ENCODE measurements at regions not wholly inside any gene's neighbourhood (a gene's known extent, or its start where the extent isn't known, plus 50 kb on each side); places are given as distances from the start of the nearest gene placed in this dataset.

GRCh38 chr13:103335241-103335640, 269.0 kb upstream of the SLC10A2 start (continued):
- no peak for TF ChIP-seq AEBP2 (tag by site-specific recombination; IDR thresholded peaks at IDR 0.05; ENCODE audit: borderline replicate concordance)
- TF ChIP-seq ZNF394 (tag by site-specific recombination; IDR thresholded peaks at IDR 0.05; ENCODE audit: borderline replicate concordance): no peak
- no peak for TF ChIP-seq ZNF239 (tag by site-specific recombination; IDR thresholded peaks at IDR 0.05)
- no peak for TF ChIP-seq ZFHX2 (tag by site-specific recombination; conservative IDR thresholded peaks at IDR 0.05)
- TF ChIP-seq ZBTB48 (tag by site-specific recombination; IDR thresholded peaks at IDR 0.05): no peak
- TF ChIP-seq ZNF155 (tag by site-specific recombination; IDR thresholded peaks at IDR 0.05): no peak
- TF ChIP-seq ELK4 (IDR thresholded peaks at IDR 0.05; ENCODE audit: borderline replicate concordance, low read depth, low read length): no peak
- TF ChIP-seq KLF7 (tag by site-specific recombination; IDR thresholded peaks at IDR 0.05; ENCODE audit: borderline replicate concordance): no peak

GRCh38 chr13:103331924-103332323, 265.7 kb upstream of the SLC10A2 start:
- ChIA-PET POLR2A (no interaction called here), CTCF (no interaction called here)
- TF ChIP-seq ZNF529 (tag by site-specific recombination; IDR thresholded peaks at IDR 0.05; ENCODE audit: insufficient replicate concordance) (no peak), ZNF311 (tag by site-specific recombination; IDR thresholded peaks at IDR 0.05; ENCODE audit: borderline replicate concordance) (no peak), KLF16 (tag by site-specific recombination; IDR thresholded peaks at IDR 0.05) (no peak)
- Histone ChIP-seq H3K36me3 (ENCODE audit: control insufficient read depth in 2 of 2, insufficient read depth in 1 of 2, low read length in 2 of 2) (no peaks in the 10 kb centered on the region), H3K9me3 (ENCODE audit: control insufficient read depth, insufficient read depth, low read depth, low read length) (no peaks in the 10 kb centered on the region), H3K27ac (ENCODE audit: extremely low read depth, low read depth, low read length) (no peak overlapping the region), H3K4me3 (ENCODE audit: low read depth, low read length) (no peak overlapping the region), H3K4me1 (ENCODE audit: control insufficient read depth, insufficient read depth, low read length) (no peaks in the 10 kb centered on the region)

- H3K4me1 ChIP-seq (ENCODE audit: control insufficient read depth, insufficient read depth, low read length): no peaks in the 10 kb centered on the region
- H3K36me3 ChIP-seq (ENCODE audit: control insufficient read depth in 2 of 2, insufficient read depth in 1 of 2, low read length in 2 of 2): no peaks in the 10 kb centered on the region
- TF ChIP-seq ZNF366 (tag by site-specific recombination; conservative IDR thresholded peaks at IDR 0.05) (no peak), ZNF2 (tag by site-specific recombination; IDR thresholded peaks at IDR 0.05) (no peak), KLF7 (tag by site-specific recombination; IDR thresholded peaks at IDR 0.05; ENCODE audit: borderline replicate concordance) (no peak), ZNF544 (tag by site-specific recombination; IDR thresholded peaks at IDR 0.05) (no peak), ZBTB7A (tag by site-specific recombination; IDR thresholded peaks at IDR 0.05; ENCODE audit: low read depth) (no peak), ZFP69B (tag by site-specific recombination; IDR thresholded peaks at IDR 0.05) (no peak), SCRT2 (tag by site-specific recombination; IDR thresholded peaks at IDR 0.05) (no peak), ZNF10 (tag by site-specific recombination; IDR thresholded peaks at IDR 0.05) (no peak), ZNF660 (tag by site-specific recombination; IDR thresholded peaks at IDR 0.05) (no peak), ZNF610 (tag by site-specific recombination; IDR thresholded peaks at IDR 0.05; ENCODE audit: borderline replicate concordance) (no peak), FEZF1 (tag by site-specific recombination; IDR thresholded peaks at IDR 0.05) (no peak), ZBTB17 (tag by site-specific recombination; IDR thresholded peaks at IDR 0.05) (no peak), ZNF596 (tag by site-specific recombination; IDR thresholded peaks at IDR 0.05) (no peak), HOXC10 (CRISPR knock-in tag; IDR thresholded peaks at IDR 0.05) (no peak), ZNF239 (tag by site-specific recombination; IDR thresholded peaks at IDR 0.05) (no peak), ZNF580 (tag by site-specific recombination; IDR thresholded peaks at IDR 0.05) (no peak)
- ChIA-PET CTCF (no interaction called here), POLR2A (no interaction called here)
- H3K27ac ChIP-seq (ENCODE audit: extremely low read depth, low read depth, low read length): no peak overlapping the region
- H3K4me3 ChIP-seq (ENCODE audit: low read depth, low read length): no peak overlapping the region
- H3K9me3 ChIP-seq (ENCODE audit: control insufficient read depth, insufficient read depth, low read depth, low read length): no peaks in the 10 kb centered on the region
Observed at GRCh38 chr13:103328899-103329298, 262.7 kb upstream of the SLC10A2 start.
